ENCODE measurements at regions not wholly inside any gene's neighbourhood (a gene's known extent, or its start where the extent isn't known, plus 50 kb on each side); places are given as distances from the start of the nearest gene placed in this dataset.

DNA sequence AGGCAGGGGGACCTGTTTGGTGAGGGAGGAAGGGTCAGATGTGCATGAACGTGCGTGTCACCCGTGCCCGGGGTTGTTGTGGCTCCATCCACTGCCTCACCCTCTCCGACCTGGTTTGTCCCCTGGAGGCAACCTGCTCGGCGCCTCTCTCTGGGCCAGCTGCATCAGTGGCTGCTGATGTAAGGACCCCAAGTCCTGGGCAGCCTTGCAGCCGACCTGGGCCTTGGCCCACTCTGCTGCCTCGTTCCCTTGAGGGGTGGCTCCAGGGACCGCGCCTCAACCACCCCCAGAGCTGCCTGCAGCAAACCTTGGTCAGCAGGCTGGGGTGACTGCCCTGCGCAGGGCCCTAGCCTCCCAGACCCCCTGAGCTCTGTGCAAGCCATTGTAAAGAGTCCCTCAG lies 351.7 kb downstream of the TMEM121 start:
- TF ChIP-seq CTCF (IDR thresholded peaks at IDR 0.05) (no peak), POLR2A (IDR thresholded peaks at IDR 0.05) (no peak)

Data from testis (tissue), 2 donors.